ENCODE measurements at regions not wholly inside any gene's neighbourhood (a gene's known extent, or its start where the extent isn't known, plus 50 kb on each side); places are given as distances from the start of the nearest gene placed in this dataset.

GRCh38 chr10:110443239-110444003 is 54.3 kb upstream of the DUSP5 start:
- H3K36me3 ChIP-seq (ENCODE audit: control insufficient read depth in 4 of 4, insufficient read depth in 3 of 4, low read depth in 1 of 4, low read length in 3 of 4): no peaks in the 10 kb centered on the region
- DNase-seq (ENCODE audit: low spot score): no peak
- H3K27me3 ChIP-seq (ENCODE audit: control insufficient read depth in 4 of 4, insufficient read depth in 4 of 4, low read length in 3 of 4): no peaks in the 10 kb centered on the region
- H3K9ac ChIP-seq (ENCODE audit: low read depth in 1 of 2, low read length in 2 of 2): no peak overlapping the region
- no peak overlapping the region for H3K4me3 ChIP-seq (ENCODE audit: low read depth in 1 of 3, low read length in 3 of 3)
- H3K9me3 ChIP-seq (ENCODE audit: control insufficient read depth in 4 of 4, low read length in 3 of 4): no peaks in the 10 kb centered on the region
- no peaks in the 10 kb centered on the region for H3K4me1 ChIP-seq (ENCODE audit: control insufficient read depth in 4 of 4, insufficient read depth in 4 of 4, low read length in 3 of 4)
- 94% methylated on average over 12 of the region's 12 CpGs for WGBS
- TF ChIP-seq GABPA (IDR thresholded peaks at IDR 0.05 in 1 of 2, conservative IDR thresholded peaks at IDR 0.05 in 1 of 2) (no peak), HNF4G (IDR thresholded peaks at IDR 0.05) (no peak), JUND (IDR thresholded peaks at IDR 0.05) (no peak), EGR1 (IDR thresholded peaks at IDR 0.05; ENCODE audit: low read depth in 2 of 2) (no peak), NR2F2 (IDR thresholded peaks at IDR 0.05) (no peak), YY1 (IDR thresholded peaks at IDR 0.05) (no peak), TAF1 (conservative IDR thresholded peaks at IDR 0.05) (no peak), ZBTB33 (IDR thresholded peaks at IDR 0.05) (no peak), SP1 (IDR thresholded peaks at IDR 0.05) (no peak), HNF4A (conservative IDR thresholded peaks at IDR 0.05) (no peak), ATF3 (IDR thresholded peaks at IDR 0.05) (no peak), FOXA2 (IDR thresholded peaks at IDR 0.05) (no peak)
- TF ChIP-seq, protein P1, sequence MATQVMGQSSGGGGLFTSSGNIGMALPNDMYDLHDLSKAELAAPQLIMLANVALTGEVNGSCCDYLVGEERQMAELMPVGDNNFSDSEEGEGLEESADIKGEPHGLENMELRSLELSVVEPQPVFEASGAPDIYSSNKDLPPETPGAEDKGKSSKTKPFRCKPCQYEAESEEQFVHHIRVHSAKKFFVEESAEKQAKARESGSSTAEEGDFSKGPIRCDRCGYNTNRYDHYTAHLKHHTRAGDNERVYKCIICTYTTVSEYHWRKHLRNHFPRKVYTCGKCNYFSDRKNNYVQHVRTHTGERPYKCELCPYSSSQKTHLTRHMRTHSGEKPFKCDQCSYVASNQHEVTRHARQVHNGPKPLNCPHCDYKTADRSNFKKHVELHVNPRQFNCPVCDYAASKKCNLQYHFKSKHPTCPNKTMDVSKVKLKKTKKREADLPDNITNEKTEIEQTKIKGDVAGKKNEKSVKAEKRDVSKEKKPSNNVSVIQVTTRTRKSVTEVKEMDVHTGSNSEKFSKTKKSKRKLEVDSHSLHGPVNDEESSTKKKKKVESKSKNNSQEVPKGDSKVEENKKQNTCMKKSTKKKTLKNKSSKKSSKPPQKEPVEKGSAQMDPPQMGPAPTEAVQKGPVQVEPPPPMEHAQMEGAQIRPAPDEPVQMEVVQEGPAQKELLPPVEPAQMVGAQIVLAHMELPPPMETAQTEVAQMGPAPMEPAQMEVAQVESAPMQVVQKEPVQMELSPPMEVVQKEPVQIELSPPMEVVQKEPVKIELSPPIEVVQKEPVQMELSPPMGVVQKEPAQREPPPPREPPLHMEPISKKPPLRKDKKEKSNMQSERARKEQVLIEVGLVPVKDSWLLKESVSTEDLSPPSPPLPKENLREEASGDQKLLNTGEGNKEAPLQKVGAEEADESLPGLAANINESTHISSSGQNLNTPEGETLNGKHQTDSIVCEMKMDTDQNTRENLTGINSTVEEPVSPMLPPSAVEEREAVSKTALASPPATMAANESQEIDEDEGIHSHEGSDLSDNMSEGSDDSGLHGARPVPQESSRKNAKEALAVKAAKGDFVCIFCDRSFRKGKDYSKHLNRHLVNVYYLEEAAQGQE (IDR thresholded peaks at IDR 0.05): no peak
- TF ChIP-seq, protein P2, sequence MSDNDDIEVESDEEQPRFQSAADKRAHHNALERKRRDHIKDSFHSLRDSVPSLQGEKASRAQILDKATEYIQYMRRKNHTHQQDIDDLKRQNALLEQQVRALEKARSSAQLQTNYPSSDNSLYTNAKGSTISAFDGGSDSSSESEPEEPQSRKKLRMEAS (IDR thresholded peaks at IDR 0.05): no peak
- H3K27ac ChIP-seq (ENCODE audit: low read depth in 1 of 2, low read length in 2 of 2): no peak overlapping the region

GRCh38 chr10:110444004-110444337 is 53.7 kb upstream of the DUSP5 start:
- Histone ChIP-seq H3K4me1 (ENCODE audit: control insufficient read depth in 4 of 4, insufficient read depth in 4 of 4, low read length in 3 of 4) (no peaks in the 10 kb centered on the region), H3K9me3 (ENCODE audit: control insufficient read depth in 4 of 4, low read length in 3 of 4) (no peaks in the 10 kb centered on the region), H3K9ac (ENCODE audit: low read depth in 1 of 2, low read length in 2 of 2) (no peak overlapping the region), H3K4me3 (ENCODE audit: low read depth in 1 of 3, low read length in 3 of 3) (no peak overlapping the region), H3K27me3 (ENCODE audit: control insufficient read depth in 4 of 4, insufficient read depth in 4 of 4, low read length in 3 of 4) (no peaks in the 10 kb centered on the region), H3K36me3 (ENCODE audit: control insufficient read depth in 4 of 4, insufficient read depth in 3 of 4, low read depth in 1 of 4, low read length in 3 of 4) (no peaks in the 10 kb centered on the region), H3K27ac (ENCODE audit: low read depth in 1 of 2, low read length in 2 of 2) (no peak overlapping the region)
- no peak for DNase-seq (ENCODE audit: low spot score)
- TF ChIP-seq HNF4A (conservative IDR thresholded peaks at IDR 0.05) (no peak), FOXA1 (IDR thresholded peaks at IDR 0.05) (no peak), SP1 (IDR thresholded peaks at IDR 0.05) (no peak), EGR1 (IDR thresholded peaks at IDR 0.05; ENCODE audit: low read depth in 2 of 2) (no peak), JUND (IDR thresholded peaks at IDR 0.05) (no peak), HNF4G (IDR thresholded peaks at IDR 0.05) (no peak), CTCF (IDR thresholded peaks at IDR 0.05; ENCODE audit: low read depth, low read length, missing input control) (no peak), FOXA2 (IDR thresholded peaks at IDR 0.05) (no peak), ZBTB33 (IDR thresholded peaks at IDR 0.05) (no peak), ATF3 (IDR thresholded peaks at IDR 0.05) (no peak), RAD21 (IDR thresholded peaks at IDR 0.05) (no peak), NR2F2 (IDR thresholded peaks at IDR 0.05) (no peak)
- TF ChIP-seq, protein P1 (IDR thresholded peaks at IDR 0.05): no peak

Data from liver (tissue), 8 donors.